ENCODE measurements at regions not wholly inside any gene's neighbourhood (a gene's known extent, or its start where the extent isn't known, plus 50 kb on each side); places are given as distances from the start of the nearest gene placed in this dataset.

GRCh38 chr4:134691915-134692314 is 490.3 kb upstream of the PABPC4L start:
- DNase-seq (no peak), ATAC-seq (no peak)
- Mint-ChIP-seq H3K36me3 (no peaks in the 10 kb centered on the region), H3K4me3 (no peak overlapping the region), H3K27me3 (no peaks in the 10 kb centered on the region), H3K9me3 (ENCODE audit: low read depth) (peaks cover 5% of the 10 kb centered on the region), H3K27ac (no peak overlapping the region), H3K4me1 (no peaks in the 10 kb centered on the region)
- CTCF ChIA-PET: no interaction called here

DNA sequence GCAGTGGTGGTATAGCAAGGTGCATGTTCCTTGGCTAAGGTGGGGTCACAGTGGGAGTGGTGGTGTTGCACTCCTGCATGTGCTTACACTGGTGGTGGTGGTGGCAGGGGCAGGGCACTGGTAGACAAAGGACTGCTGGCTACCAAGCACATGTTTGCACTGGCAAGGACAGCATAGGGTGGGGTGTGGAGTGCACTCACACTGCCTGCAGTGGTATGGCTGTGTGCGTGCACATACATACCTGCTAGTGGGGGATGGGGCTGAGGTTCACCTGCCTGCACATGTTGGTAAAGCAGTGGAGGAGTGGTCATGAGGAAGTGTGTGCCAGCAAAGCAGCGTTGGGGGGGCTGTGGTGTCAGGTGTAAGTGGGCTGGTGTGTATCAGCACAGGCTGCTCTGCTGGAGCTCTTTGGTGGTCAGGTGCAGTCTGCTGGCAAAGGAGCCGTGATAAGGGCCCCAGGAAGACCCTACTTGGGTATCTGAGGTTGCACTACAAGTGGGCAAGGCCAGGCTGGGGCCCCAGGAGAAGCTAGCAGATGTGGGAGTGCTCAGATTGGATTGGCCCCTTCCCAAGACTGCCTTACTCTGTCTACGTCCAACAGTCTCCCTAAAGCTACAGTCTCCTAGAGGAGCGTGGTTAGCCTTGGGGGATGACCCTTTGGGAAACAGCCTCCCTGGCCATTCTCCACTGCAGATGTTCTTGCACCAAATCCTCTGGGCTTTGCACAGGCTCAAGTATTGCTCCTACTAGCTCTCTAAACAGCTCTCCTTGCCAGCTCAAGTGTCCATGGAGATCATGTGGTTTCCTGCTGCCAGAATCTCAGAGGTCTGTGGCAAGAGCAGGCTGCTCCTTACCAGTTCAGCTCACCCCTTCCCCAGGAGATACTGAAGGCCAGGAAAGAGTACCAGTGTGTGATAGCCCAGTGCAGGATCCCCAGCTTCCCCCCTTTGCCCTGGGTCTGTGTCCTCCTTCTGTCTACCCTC is 486.3 kb upstream of the PABPC4L start:
- Mint-ChIP-seq H3K9me3 (ENCODE audit: low read depth) (peaks cover 2% of the 10 kb centered on the region), H3K27ac (no peak overlapping the region), H3K4me1 (no peaks in the 10 kb centered on the region), H3K4me3 (no peak overlapping the region), H3K36me3 (no peaks in the 10 kb centered on the region), H3K27me3 (no peaks in the 10 kb centered on the region)
- ATAC-seq (no peak), DNase-seq (no peak)
- CTCF ChIA-PET: no interaction called here

- Mint-ChIP-seq H3K9me3 (ENCODE audit: low read depth) (peaks cover 10% of the 10 kb centered on the region), H3K4me3 (no peak overlapping the region), H3K27ac (no peak overlapping the region), H3K27me3 (no peaks in the 10 kb centered on the region), H3K36me3 (no peaks in the 10 kb centered on the region), H3K4me1 (no peaks in the 10 kb centered on the region)
- no peak for DNase-seq
- ATAC-seq: no peak
- CTCF ChIA-PET: no interaction called here
Measured at GRCh38 chr4:134677209-134677814, 475.7 kb upstream of the PABPC4L start.

DNA sequence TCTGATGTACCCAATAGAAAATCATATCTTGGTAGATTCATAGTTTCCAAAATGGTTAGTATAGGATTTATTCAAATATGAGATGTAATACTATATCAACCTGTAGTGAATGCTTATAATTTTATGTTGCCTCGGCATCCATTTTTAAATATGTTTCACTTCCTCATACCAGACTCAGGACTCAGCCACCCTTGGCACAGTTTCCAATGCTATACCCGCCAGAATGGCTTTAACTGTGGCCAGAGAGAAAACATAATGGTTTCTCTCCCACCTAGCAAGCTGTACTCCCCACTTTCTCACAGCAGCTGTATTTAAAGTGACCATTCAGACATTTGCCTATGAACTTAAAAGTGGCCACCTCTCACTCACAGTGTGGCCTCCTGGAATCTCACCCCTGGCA is 466.6 kb upstream of the PABPC4L start:
- Mint-ChIP-seq H3K36me3 (no peaks in the 10 kb centered on the region), H3K27ac (no peak overlapping the region), H3K4me3 (no peak overlapping the region), H3K9me3 (ENCODE audit: low read depth) (no peaks in the 10 kb centered on the region), H3K4me1 (no peaks in the 10 kb centered on the region), H3K27me3 (no peaks in the 10 kb centered on the region)
- ATAC-seq (no peak), DNase-seq (no peak)
- CTCF ChIA-PET: no interaction called here

DNA sequence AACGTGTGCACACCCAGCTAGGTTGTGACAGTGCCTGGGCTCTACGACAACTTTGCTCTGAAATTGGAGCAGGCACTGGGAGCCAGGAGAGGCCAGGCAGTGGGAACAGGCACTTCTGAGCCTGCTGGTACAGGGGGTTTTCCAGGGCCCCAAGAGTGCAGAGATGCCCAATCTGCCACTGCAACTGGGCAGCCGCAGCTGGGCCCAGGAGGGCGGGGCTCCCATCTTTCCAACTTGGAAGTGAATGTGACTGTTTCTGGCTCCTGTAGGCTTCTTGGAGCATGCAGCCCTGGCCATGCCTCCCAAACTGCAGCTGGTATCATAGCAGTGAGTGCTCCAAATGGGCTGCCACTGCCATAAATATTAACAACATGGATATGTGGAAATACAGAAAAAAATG is 465.1 kb upstream of the PABPC4L start:
- Mint-ChIP-seq H3K4me1 (no peaks in the 10 kb centered on the region), H3K36me3 (no peaks in the 10 kb centered on the region), H3K27ac (no peak overlapping the region), H3K27me3 (no peaks in the 10 kb centered on the region), H3K4me3 (no peak overlapping the region), H3K9me3 (ENCODE audit: low read depth) (no peaks in the 10 kb centered on the region)
- no peak for ATAC-seq
- DNase-seq: no peak
- CTCF ChIA-PET: no interaction called here

DNA sequence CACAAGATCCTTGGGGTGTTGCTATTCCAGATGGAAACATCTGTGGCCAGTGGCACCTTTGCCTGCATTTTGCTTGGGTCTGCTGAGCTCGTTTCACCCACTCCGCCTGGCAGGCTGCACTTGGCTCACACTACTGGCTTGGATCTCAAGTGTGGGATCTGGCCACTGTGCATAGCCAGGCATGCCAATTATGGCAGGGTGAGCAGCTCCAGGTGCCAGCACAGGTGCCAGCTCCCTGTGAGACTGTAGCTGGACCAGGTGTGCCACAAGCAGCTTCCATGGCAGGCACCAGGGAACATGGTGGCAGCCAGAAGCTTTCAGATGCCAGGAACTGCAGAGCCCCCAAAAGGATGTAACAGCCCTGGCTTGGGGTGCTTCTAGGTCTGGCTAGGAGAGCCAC is 463.8 kb upstream of the PABPC4L start:
- Mint-ChIP-seq H3K36me3 (no peaks in the 10 kb centered on the region), H3K9me3 (ENCODE audit: low read depth) (no peaks in the 10 kb centered on the region), H3K27ac (no peak overlapping the region), H3K4me3 (no peak overlapping the region), H3K27me3 (no peaks in the 10 kb centered on the region), H3K4me1 (no peaks in the 10 kb centered on the region)
- CTCF ChIA-PET: no interaction called here
- DNase-seq (no peak), ATAC-seq (no peak)

- no peak overlapping the region for H3K27ac Mint-ChIP-seq
- peaks cover 2% of the 10 kb centered on the region for H3K9me3 Mint-ChIP-seq (ENCODE audit: low read depth)
- H3K4me3 Mint-ChIP-seq: no peak overlapping the region
- CTCF ChIA-PET: no interaction called here
- DNase-seq (no peak), ATAC-seq (no peak)
- no peaks in the 10 kb centered on the region for H3K4me1 Mint-ChIP-seq
- no peaks in the 10 kb centered on the region for H3K36me3 Mint-ChIP-seq
- H3K27me3 Mint-ChIP-seq: no peaks in the 10 kb centered on the region
Measured at GRCh38 chr4:134663742-134664141, 462.2 kb upstream of the PABPC4L start.

DNA sequence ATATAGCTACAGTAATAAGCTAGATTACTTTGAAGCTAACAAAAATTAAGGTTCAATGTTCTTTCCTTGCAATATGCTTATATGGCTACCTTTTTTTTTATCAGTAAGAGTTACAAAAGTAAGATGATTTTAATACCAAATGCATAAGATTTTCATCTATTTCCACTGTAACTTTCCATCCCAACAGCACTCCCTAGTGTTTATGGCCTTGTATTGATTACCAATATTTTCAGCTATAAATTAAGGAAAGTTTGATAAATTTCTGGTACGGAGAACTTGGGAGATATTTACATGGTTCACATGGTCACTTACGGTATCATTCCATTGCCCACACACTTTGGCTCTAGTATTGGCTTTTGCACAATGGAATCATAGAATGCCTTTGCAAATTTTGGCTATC is 448.9 kb upstream of the PABPC4L start:
- Mint-ChIP-seq H3K27ac (no peak overlapping the region), H3K27me3 (no peaks in the 10 kb centered on the region), H3K4me3 (no peak overlapping the region), H3K9me3 (ENCODE audit: low read depth) (peaks cover 3% of the 10 kb centered on the region), H3K4me1 (no peaks in the 10 kb centered on the region), H3K36me3 (no peaks in the 10 kb centered on the region)
- no peak for ATAC-seq
- DNase-seq: no peak
- CTCF ChIA-PET: no interaction called here

DNA sequence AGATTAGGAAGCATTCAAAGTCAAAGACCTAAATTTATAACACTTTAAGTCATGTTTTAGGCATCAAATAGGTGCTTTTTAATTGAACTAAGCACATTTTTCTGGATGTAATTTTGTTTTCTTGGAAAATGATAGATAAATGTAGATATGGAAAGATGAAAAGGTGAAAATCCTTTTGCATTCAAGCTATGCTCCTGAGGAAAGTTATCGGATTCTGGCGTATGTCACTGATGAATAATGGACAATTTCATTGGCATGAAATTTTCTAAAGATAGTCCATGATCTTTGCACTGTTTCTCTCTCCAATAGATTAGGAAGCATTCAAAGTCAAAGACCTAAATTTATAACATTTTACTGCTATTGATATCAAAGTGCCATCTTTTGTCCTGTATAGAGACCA is 444.2 kb upstream of the PABPC4L start:
- peaks cover 6% of the 10 kb centered on the region for H3K9me3 Mint-ChIP-seq (ENCODE audit: low read depth)
- H3K4me1 Mint-ChIP-seq: no peaks in the 10 kb centered on the region
- no peak for ATAC-seq
- H3K27ac Mint-ChIP-seq: no peak overlapping the region
- H3K27me3 Mint-ChIP-seq: no peaks in the 10 kb centered on the region
- H3K36me3 Mint-ChIP-seq: no peaks in the 10 kb centered on the region
- no peak overlapping the region for H3K4me3 Mint-ChIP-seq
- no peak for DNase-seq
- CTCF ChIA-PET: no interaction called here

- Mint-ChIP-seq H3K4me1 (no peaks in the 10 kb centered on the region), H3K27ac (no peak overlapping the region), H3K27me3 (no peaks in the 10 kb centered on the region), H3K36me3 (no peaks in the 10 kb centered on the region), H3K9me3 (ENCODE audit: low read depth) (peaks cover 5% of the 10 kb centered on the region), H3K4me3 (no peak overlapping the region)
- CTCF ChIA-PET: no interaction called here
- ATAC-seq (no peak), DNase-seq (no peak)
Measured at GRCh38 chr4:134636338-134637051, 434.9 kb upstream of the PABPC4L start.

DNA sequence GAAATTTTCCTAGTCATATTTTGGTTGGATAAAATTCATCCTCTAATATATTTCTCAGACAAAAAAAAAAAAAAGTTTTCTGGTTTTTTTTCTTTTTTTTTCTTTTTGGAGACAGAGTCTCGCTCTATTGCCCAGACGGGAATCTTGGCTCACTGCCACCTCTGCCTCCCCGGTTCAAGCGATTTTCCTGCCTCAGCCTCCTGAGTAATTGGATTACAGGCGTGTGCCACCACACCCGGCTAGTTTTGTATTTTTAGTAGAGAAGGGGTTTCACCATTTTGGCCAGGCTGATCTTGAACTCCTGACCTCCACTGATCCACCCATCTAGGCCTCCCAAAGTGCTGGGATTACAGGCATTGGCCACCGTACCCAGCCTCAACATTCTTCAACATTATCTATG is 432.7 kb upstream of the PABPC4L start:
- Mint-ChIP-seq H3K9me3 (ENCODE audit: low read depth) (peaks cover 5% of the 10 kb centered on the region), H3K4me1 (no peaks in the 10 kb centered on the region), H3K27me3 (no peaks in the 10 kb centered on the region), H3K36me3 (no peaks in the 10 kb centered on the region), H3K4me3 (no peak overlapping the region), H3K27ac (no peak overlapping the region)
- DNase-seq: no peak
- no peak for ATAC-seq
- CTCF ChIA-PET: no interaction called here

- no peak overlapping the region for H3K4me3 Mint-ChIP-seq
- no peak for DNase-seq
- no peaks in the 10 kb centered on the region for H3K4me1 Mint-ChIP-seq
- no peak overlapping the region for H3K27ac Mint-ChIP-seq
- CTCF ChIA-PET: no interaction called here
- no peaks in the 10 kb centered on the region for H3K36me3 Mint-ChIP-seq
- H3K9me3 Mint-ChIP-seq (ENCODE audit: low read depth): no peaks in the 10 kb centered on the region
- ATAC-seq: no peak
- H3K27me3 Mint-ChIP-seq: no peaks in the 10 kb centered on the region
Measured at GRCh38 chr4:134632056-134632455, 430.5 kb upstream of the PABPC4L start.

- peaks cover 4% of the 10 kb centered on the region for H3K9me3 Mint-ChIP-seq (ENCODE audit: low read depth)
- CTCF ChIA-PET: no interaction called here
- no peaks in the 10 kb centered on the region for H3K27me3 Mint-ChIP-seq
- no peak overlapping the region for H3K27ac Mint-ChIP-seq
- no peaks in the 10 kb centered on the region for H3K4me1 Mint-ChIP-seq
- no peak overlapping the region for H3K4me3 Mint-ChIP-seq
- DNase-seq (no peak), ATAC-seq (no peak)
- no peaks in the 10 kb centered on the region for H3K36me3 Mint-ChIP-seq
Measured at GRCh38 chr4:134628066-134628465, 426.5 kb upstream of the PABPC4L start.

DNA sequence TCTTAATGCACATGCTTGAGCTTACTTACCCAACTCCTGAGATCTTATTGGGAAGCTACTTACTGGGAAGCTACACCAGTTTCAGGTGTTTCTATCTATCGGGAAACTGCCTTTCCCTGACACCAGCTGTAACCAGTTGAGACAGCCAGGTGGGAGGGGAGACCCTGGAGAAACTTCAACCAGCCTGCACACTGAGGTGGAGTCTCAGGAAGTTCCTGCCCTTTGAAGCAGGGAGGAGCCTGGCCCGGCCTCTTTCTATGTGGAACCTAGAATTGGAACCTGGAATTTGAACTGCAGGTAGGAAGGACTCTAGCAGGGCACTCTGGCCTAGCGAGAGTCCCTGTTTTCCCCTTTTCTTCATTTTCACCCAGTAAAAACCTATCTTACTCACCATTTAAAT is 425.8 kb upstream of the PABPC4L start:
- Mint-ChIP-seq H3K27me3 (no peaks in the 10 kb centered on the region), H3K4me3 (no peak overlapping the region), H3K36me3 (no peaks in the 10 kb centered on the region), H3K27ac (no peak overlapping the region), H3K4me1 (no peaks in the 10 kb centered on the region), H3K9me3 (ENCODE audit: low read depth) (peaks cover 6% of the 10 kb centered on the region)
- no peak for ATAC-seq
- CTCF ChIA-PET: no interaction called here
- DNase-seq: no peak
